ENCODE measurements at regions not wholly inside any gene's neighbourhood (a gene's known extent, or its start where the extent isn't known, plus 50 kb on each side); places are given as distances from the start of the nearest gene placed in this dataset.

- no peaks in the 10 kb centered on the region for H3K4me1 ChIP-seq
Measured at GRCh38 chr5:169416583-169417196, 115.8 kb upstream of the SLIT3 start.

GRCh38 chr5:169415948-169416347 is 115.0 kb upstream of the SLIT3 start:
- H3K4me3 ChIP-seq: no peak overlapping the region
- no peaks in the 10 kb centered on the region for H3K36me3 ChIP-seq (replicated peaks)
- no peaks in the 10 kb centered on the region for H3K27me3 ChIP-seq (ENCODE audit: low read depth)
- no peak for DNase-seq (ENCODE audit: low spot score in 2 of 2)
- H3K9me3 ChIP-seq: no peaks in the 10 kb centered on the region
- in situ Hi-C loops (cut with MboI; ENCODE audit: low sequenced_read_pairs): no loop called here
- H3K4me1 ChIP-seq: no peaks in the 10 kb centered on the region

More at GRCh38 chr5:169416583-169417196, 115.8 kb upstream of the SLIT3 start:
- H3K36me3 ChIP-seq (replicated peaks): no peaks in the 10 kb centered on the region
- H3K4me3 ChIP-seq: no peak overlapping the region
- no peak for DNase-seq (ENCODE audit: low spot score in 2 of 2)
- H3K9me3 ChIP-seq: no peaks in the 10 kb centered on the region
- in situ Hi-C loops (cut with MboI; ENCODE audit: low sequenced_read_pairs): no loop called here
- H3K27me3 ChIP-seq (ENCODE audit: low read depth): no peaks in the 10 kb centered on the region

GRCh38 chr5:169415371-169415770 is 114.4 kb upstream of the SLIT3 start:
- H3K4me1 ChIP-seq: no peaks in the 10 kb centered on the region
- no peak overlapping the region for H3K4me3 ChIP-seq
- no peak for DNase-seq (ENCODE audit: low spot score in 2 of 2)
- no peaks in the 10 kb centered on the region for H3K9me3 ChIP-seq
- in situ Hi-C loops (cut with MboI; ENCODE audit: low sequenced_read_pairs): no loop called here
- H3K27me3 ChIP-seq (ENCODE audit: low read depth): no peaks in the 10 kb centered on the region
- no peaks in the 10 kb centered on the region for H3K36me3 ChIP-seq (replicated peaks)

- Histone ChIP-seq H3K4me1 (no peaks in the 10 kb centered on the region), H3K4me3 (no peak overlapping the region), H3K27me3 (ENCODE audit: low read depth) (no peaks in the 10 kb centered on the region), H3K36me3 (replicated peaks) (no peaks in the 10 kb centered on the region), H3K9me3 (no peaks in the 10 kb centered on the region)
- no peak for DNase-seq (ENCODE audit: low spot score in 2 of 2)
- in situ Hi-C loops (cut with MboI; ENCODE audit: low sequenced_read_pairs): no loop called here
Measured at GRCh38 chr5:169413416-169413815, 112.5 kb upstream of the SLIT3 start.

GRCh38 chr5:169412831-169413230 is 111.9 kb upstream of the SLIT3 start:
- in situ Hi-C loops (cut with MboI; ENCODE audit: low sequenced_read_pairs): no loop called here
- Histone ChIP-seq H3K9me3 (no peaks in the 10 kb centered on the region), H3K4me1 (no peaks in the 10 kb centered on the region), H3K36me3 (replicated peaks) (no peaks in the 10 kb centered on the region), H3K4me3 (no peak overlapping the region), H3K27me3 (ENCODE audit: low read depth) (no peaks in the 10 kb centered on the region)
- no peak for DNase-seq (ENCODE audit: low spot score in 2 of 2)

- Histone ChIP-seq H3K27me3 (ENCODE audit: low read depth) (no peaks in the 10 kb centered on the region), H3K36me3 (replicated peaks) (no peaks in the 10 kb centered on the region), H3K4me1 (no peaks in the 10 kb centered on the region), H3K4me3 (no peak overlapping the region), H3K9me3 (no peaks in the 10 kb centered on the region)
- no peak for DNase-seq (ENCODE audit: low spot score in 2 of 2)
- in situ Hi-C loops (cut with MboI; ENCODE audit: low sequenced_read_pairs): no loop called here
Measured at GRCh38 chr5:169411786-169412430, 111.0 kb upstream of the SLIT3 start.

GRCh38 chr5:169410996-169411783 is 110.3 kb upstream of the SLIT3 start:
- DNase-seq (ENCODE audit: low spot score in 2 of 2): no peak
- Histone ChIP-seq H3K36me3 (replicated peaks) (no peaks in the 10 kb centered on the region), H3K4me3 (no peak overlapping the region), H3K27me3 (ENCODE audit: low read depth) (no peaks in the 10 kb centered on the region), H3K9me3 (no peaks in the 10 kb centered on the region), H3K4me1 (no peaks in the 10 kb centered on the region)
- in situ Hi-C loops (cut with MboI; ENCODE audit: low sequenced_read_pairs): no loop called here

GRCh38 chr5:169408731-169409130 is 107.8 kb upstream of the SLIT3 start:
- H3K4me1 ChIP-seq: no peaks in the 10 kb centered on the region
- no peak for DNase-seq (ENCODE audit: low spot score in 2 of 2)
- H3K36me3 ChIP-seq (replicated peaks): no peaks in the 10 kb centered on the region
- no peaks in the 10 kb centered on the region for H3K27me3 ChIP-seq (ENCODE audit: low read depth)
- in situ Hi-C loops (cut with MboI; ENCODE audit: low sequenced_read_pairs): no loop called here
- H3K4me3 ChIP-seq: no peak overlapping the region
- no peaks in the 10 kb centered on the region for H3K9me3 ChIP-seq

- no peaks in the 10 kb centered on the region for H3K9me3 ChIP-seq
- no peaks in the 10 kb centered on the region for H3K27me3 ChIP-seq (ENCODE audit: low read depth)
- in situ Hi-C loops (cut with MboI; ENCODE audit: low sequenced_read_pairs): no loop called here
- no peak for DNase-seq (ENCODE audit: low spot score in 2 of 2)
- H3K36me3 ChIP-seq (replicated peaks): no peaks in the 10 kb centered on the region
- H3K4me1 ChIP-seq: no peaks in the 10 kb centered on the region
- no peak overlapping the region for H3K4me3 ChIP-seq
Measured at GRCh38 chr5:169408171-169408570, 107.2 kb upstream of the SLIT3 start.

- Histone ChIP-seq H3K4me3 (no peak overlapping the region), H3K36me3 (replicated peaks) (no peaks in the 10 kb centered on the region), H3K4me1 (no peaks in the 10 kb centered on the region), H3K9me3 (no peaks in the 10 kb centered on the region), H3K27me3 (ENCODE audit: low read depth) (no peaks in the 10 kb centered on the region)
- DNase-seq (ENCODE audit: low spot score in 2 of 2): no peak
- in situ Hi-C loops (cut with MboI; ENCODE audit: low sequenced_read_pairs): no loop called here
Measured at GRCh38 chr5:169404223-169404622, 103.3 kb upstream of the SLIT3 start.

GRCh38 chr5:169398515-169398914 is 97.6 kb upstream of the SLIT3 start:
- Histone ChIP-seq H3K9me3 (no peaks in the 10 kb centered on the region), H3K27me3 (ENCODE audit: low read depth) (no peaks in the 10 kb centered on the region), H3K4me1 (no peaks in the 10 kb centered on the region), H3K36me3 (replicated peaks) (no peaks in the 10 kb centered on the region), H3K4me3 (no peak overlapping the region)
- no peak for DNase-seq (ENCODE audit: low spot score in 2 of 2)
- in situ Hi-C loops (cut with MboI; ENCODE audit: low sequenced_read_pairs): no loop called here

GRCh38 chr5:169395136-169395535 is 94.2 kb upstream of the SLIT3 start:
- H3K27me3 ChIP-seq (ENCODE audit: low read depth): no peaks in the 10 kb centered on the region
- in situ Hi-C loops (cut with MboI; ENCODE audit: low sequenced_read_pairs): no loop called here
- H3K4me1 ChIP-seq: no peaks in the 10 kb centered on the region
- no peak overlapping the region for H3K4me3 ChIP-seq
- DNase-seq (ENCODE audit: low spot score in 2 of 2): no peak
- no peaks in the 10 kb centered on the region for H3K36me3 ChIP-seq (replicated peaks)
- H3K9me3 ChIP-seq: no peaks in the 10 kb centered on the region

- no peaks in the 10 kb centered on the region for H3K4me1 ChIP-seq
- H3K9me3 ChIP-seq: no peaks in the 10 kb centered on the region
- no peak for DNase-seq (ENCODE audit: low spot score in 2 of 2)
- in situ Hi-C loops (cut with MboI; ENCODE audit: low sequenced_read_pairs): no loop called here
- H3K27me3 ChIP-seq (ENCODE audit: low read depth): no peaks in the 10 kb centered on the region
- no peaks in the 10 kb centered on the region for H3K36me3 ChIP-seq (replicated peaks)
- H3K4me3 ChIP-seq: no peak overlapping the region
Measured at GRCh38 chr5:169394371-169394770, 93.4 kb upstream of the SLIT3 start.

GRCh38 chr5:169393907-169394306 is 93.0 kb upstream of the SLIT3 start:
- Histone ChIP-seq H3K4me1 (no peaks in the 10 kb centered on the region), H3K36me3 (replicated peaks) (no peaks in the 10 kb centered on the region), H3K4me3 (no peak overlapping the region), H3K9me3 (no peaks in the 10 kb centered on the region), H3K27me3 (ENCODE audit: low read depth) (no peaks in the 10 kb centered on the region)
- no peak for DNase-seq (ENCODE audit: low spot score in 2 of 2)
- in situ Hi-C loops (cut with MboI; ENCODE audit: low sequenced_read_pairs): no loop called here

All from HAP-1 (cell line).